RPMI8226 (cell line): ENCODE measurements at regions not wholly inside any gene's neighbourhood (a gene's known extent, or its start where the extent isn't known, plus 50 kb on each side); places are given as distances from the start of the nearest gene placed in this dataset.

Experiments
- DNase-seq: peaks from one replicate; pipeline ENCODE4 v3.0.0-alpha.2; 2015

GRCh38 chr12:76611533-76611932, 52.0 kb upstream of the OSBPL8 start:
- DNase-seq, result no peak

DNA sequence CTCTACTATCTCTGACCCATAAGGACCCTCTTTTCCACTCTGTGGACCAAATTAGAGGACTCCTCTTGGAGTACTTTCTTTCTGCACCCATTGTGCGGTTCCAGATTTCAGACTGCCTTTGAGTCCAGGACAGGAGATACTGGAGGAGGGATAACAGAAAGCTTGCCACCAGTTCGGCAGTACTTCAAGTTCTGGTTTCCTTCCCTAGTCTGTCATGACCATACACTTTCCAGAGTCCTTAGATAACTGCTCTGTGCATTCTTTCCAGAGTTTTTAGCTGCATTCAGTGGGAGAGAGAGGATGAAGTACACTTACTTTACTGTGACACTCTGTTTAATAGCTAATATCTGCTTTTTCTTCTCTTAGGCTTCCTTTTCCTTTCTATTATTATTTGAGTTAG, 54.8 kb upstream of the OSBPL8 start:
- DNase-seq, result no peak

DNA sequence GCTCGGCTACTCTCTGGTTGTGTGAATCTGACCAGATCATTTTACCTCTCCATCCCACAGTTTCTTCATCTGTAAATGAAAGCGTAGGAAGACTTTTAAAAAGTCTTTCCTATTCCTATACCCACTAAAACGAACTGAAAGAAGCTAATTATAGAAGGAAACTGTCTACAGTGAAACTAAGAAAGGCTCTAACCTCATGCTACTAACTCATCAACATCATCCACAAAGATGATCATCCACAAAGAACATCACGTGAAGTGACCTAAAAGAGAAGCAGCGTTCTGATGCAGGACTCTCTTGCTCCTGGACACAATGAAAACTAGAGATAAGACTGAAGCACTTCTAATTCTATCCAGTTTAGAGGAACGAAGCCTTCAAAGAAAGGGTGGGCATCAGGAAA, 58.5 kb upstream of the OSBPL8 start:
- DNase-seq, result no peak

GRCh38 chr12:76621582-76622024, 62.0 kb upstream of the OSBPL8 start:
- peak; percentile 62 for DNase-seq

GRCh38 chr12:76622351-76622750, 62.8 kb upstream of the OSBPL8 start:
- no peak for DNase-seq

DNA sequence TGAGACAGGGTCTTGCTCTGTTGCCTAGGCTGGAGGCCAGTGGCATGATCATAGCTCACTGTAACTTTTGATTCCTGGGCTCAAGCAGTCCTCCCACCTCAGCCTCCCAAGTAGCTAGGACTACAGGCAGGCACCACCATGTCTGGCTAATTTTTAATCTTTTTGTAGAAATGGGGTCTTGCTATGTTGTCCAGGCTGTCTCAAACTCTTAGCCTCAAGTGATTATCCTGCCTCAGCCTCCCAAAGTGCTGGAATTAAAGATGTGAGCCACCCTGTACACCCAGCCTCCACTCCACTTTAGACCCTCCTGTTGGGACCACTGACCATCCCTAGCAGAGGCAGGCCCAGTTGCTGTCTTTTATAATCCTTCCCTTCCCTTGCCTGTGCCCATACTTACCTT, 63.3 kb upstream of the OSBPL8 start:
- DNase-seq, result no peak

DNA sequence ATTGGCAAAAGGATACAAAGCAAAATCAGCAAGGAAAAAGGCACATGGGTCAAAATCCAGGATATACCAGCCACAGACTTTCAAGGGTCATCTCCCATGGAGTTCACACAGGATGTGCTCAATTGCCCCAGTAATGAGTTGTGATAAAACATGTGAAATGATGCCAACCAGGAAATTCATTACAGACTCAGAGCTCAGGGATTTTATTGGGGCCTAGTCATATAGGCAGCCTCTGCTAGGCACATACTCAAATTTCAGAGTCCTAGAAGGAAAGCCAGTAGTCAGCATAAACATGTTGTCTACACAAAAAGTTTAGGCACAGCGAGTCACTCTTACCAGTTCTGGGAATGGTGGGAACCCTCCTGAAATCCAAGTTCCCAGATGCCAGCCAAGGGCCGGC, 64.4 kb upstream of the OSBPL8 start:
- DNase-seq, result no peak

DNA sequence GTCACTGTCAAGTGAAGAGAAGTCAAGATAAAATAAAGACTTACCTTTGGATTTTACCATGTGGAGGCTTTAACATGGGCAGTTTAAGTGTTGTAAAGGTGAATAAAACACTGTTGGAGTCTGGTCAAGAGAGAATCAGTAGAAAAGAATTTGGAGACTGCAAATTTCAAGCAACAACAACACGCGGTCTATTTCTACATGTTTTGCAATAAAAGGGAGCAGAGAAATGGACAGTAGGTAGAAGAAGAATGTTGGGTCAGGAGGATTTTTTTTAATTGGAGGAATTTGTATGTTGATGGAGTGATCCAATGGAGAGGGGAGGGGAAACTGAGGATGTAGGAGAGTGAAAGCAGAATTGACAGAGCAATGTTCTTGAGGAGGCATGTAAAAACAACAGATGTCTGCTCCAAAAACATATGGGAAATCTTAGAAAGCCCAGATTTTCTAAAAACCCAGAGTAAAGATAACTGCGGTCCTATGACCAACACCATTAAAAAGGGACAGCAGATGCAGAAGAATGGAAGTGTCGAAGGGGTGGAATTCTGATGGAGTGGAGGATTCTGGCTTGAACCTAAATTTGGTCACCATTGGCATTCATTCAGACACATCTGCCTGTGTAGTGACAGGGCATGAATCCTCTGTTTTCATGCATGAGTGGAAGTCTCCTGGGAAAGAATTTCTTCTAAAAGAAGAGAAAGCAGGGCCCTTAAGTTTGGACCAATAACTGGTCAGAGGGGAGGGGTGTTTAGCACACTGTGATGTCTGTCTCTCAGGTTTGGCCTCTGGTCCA, 68.0 kb upstream of the OSBPL8 start:
- DNase-seq, result no peak

GRCh38 chr12:76628745-76629144, 69.2 kb upstream of the OSBPL8 start:
- DNase-seq, result no peak

- DNase-seq, result no peak
Observed at GRCh38 chr12:76631741-76632140, 72.2 kb upstream of the OSBPL8 start.

GRCh38 chr12:76633415-76633814, 73.8 kb upstream of the OSBPL8 start:
- DNase-seq, result no peak

GRCh38 chr12:76634133-76634532, 74.6 kb upstream of the OSBPL8 start:
- no peak for DNase-seq

DNA sequence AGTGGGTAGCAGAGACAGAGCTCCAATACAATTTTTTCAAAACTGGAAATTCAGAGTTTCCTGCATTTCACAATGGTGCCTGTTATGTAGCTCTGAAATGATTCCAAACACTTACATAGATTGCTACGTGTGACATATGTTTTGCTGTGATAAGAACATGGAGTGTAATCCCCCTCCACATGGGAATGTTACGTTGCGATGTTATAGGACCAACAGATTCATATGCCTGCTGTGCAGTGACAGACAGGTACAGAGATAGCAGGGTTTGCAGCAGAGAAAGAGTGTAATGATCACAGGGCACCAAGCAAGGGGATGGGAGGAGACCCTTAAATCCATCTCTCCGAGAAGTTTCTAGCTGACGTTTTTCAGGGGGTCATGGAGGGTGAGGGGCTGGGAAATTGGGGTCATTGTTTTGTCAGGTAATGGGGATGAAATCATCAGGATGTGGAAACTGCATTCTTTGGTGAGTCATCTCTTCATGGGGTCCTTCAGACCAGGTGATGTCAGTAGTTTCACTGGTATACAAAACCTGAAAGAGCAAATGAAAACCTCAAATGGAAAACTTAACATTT, 76.6 kb upstream of the OSBPL8 start:
- DNase-seq, result no peak

GRCh38 chr12:76637807-76638206, 78.2 kb upstream of the OSBPL8 start:
- DNase-seq, result no peak

- DNase-seq, result no peak
Observed at GRCh38 chr12:76639646-76640045, 80.1 kb upstream of the OSBPL8 start.

DNA sequence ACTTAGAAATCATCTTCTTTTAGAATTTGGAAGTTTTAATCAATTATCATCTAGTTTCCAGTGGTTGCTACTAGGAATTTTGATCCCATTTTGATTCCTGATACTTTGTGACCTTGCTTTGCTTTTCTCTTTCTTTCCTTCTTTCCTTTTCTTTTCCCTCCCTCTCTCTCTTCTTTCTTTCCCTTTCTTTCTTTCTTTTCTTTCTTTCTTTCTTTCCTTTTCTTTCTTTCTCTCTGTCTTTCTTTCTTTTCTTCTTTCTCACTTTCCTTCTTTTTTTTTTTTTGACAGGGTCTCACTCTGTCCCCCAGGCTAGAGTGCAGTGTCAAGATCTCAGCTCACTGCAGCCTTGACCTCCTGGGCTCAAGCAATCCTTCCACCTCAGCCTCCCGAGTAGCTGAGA, 81.5 kb upstream of the OSBPL8 start:
- DNase-seq, result no peak

- no peak for DNase-seq
Observed at GRCh38 chr12:76641961-76642360, 82.4 kb upstream of the OSBPL8 start.

- no peak for DNase-seq
Observed at GRCh38 chr12:76643438-76643837, 83.9 kb upstream of the OSBPL8 start.

DNA sequence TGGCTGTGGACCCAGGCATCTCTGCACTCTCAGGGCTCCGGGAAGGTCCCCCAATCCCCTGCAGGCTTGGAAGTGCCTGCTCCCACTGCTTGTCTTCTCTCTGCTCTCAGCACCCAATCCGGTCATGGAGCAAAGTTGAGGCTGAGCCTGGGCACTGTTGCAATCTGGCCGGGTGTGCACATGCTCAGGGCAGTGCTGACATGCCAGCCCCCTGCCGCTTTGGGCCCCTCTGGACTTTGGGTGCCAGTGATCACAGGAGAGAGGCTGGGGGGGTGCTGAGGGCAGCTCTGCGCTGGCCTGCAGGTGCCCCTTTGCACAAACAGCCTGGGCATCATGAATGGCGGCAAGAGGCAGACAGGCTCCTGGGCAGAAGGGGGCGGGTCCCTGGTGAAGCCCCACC, 85.4 kb upstream of the OSBPL8 start:
- no peak for DNase-seq

GRCh38 chr12:76645934-76646333, 86.4 kb upstream of the OSBPL8 start:
- no peak for DNase-seq

GRCh38 chr12:76646366-76646765, 86.8 kb upstream of the OSBPL8 start:
- no peak for DNase-seq

DNA sequence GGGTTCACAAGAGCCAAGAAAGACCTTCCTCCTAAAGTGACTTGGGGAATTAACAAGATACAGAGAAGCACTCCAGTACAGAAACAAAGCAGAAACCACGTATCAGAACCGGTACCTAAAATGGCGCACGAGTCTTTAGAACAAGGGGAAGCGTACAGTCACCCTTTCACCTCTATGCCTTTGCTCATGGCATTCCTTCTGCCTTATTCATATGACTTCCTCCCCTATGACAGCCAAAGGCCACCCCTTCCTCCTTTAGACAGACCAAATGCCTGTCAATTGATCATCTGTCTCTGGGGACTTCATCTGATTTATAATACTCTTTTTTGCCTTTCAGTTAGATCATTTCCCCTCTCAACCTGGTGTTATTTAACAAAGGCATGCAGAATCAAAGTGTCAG, 89.5 kb upstream of the OSBPL8 start:
- DNase-seq, result no peak

- no peak for DNase-seq
Observed at GRCh38 chr12:76652402-76652801, 92.8 kb upstream of the OSBPL8 start.

- DNase-seq, result no peak
Observed at GRCh38 chr12:76653342-76653741, 93.8 kb upstream of the OSBPL8 start.

DNA sequence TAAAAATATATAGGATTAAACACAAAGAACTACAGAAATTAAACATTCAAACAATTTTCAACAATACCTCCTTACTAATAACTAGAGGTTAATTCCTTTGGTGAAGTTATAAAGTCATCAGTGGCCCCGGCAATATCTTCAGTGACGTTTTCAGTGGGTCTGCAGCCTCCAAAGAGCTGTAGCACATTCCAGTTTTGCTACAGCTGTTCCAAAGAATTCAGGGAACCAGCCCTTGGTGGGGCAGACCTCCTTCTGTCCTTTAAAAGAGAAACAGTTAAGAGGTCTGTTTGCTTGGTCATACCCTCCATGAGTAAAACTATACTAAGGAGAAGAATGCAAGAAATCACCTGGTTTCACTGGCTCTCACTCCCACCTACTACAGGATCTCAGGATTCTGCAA, 99.2 kb upstream of the ZDHHC17 start:
- DNase-seq, result no peak
